CD4-positive, alpha-beta T cell (primary cell): ENCODE measurements at regions not wholly inside any gene's neighbourhood (a gene's known extent, or its start where the extent isn't known, plus 50 kb on each side); places are given as distances from the start of the nearest gene placed in this dataset.

Source experiments
- ATAC-seq: fragments of 200-7000 bp; cut with Tn5 transposase; one replicate; pipeline ENCODE4 v1.10.0; 2022; ENCODE audit warnings: mild to moderate bottlenecking; ENCODE audit not compliant: poor library complexity
- CTCF ChIA-PET: fragments of 350-600 bp; sonication (Branson Sonifier 250); formaldehyde crosslinking; loops from one replicate; lab custom pipeline; 2021; ENCODE audit warnings: antibody characterized with exemption, inconsistent platforms; lab: Charles Lee
- POLR2A ChIA-PET: fragments of 350-600 bp; sonication (Branson Sonifier 250); formaldehyde crosslinking; loops from one replicate; lab custom pipeline; 2021; ENCODE audit warnings: antibody characterized with exemption, inconsistent platforms; lab: Charles Lee
- DNase-seq, 14 experiments: peaks; one replicate each; pipeline ENCODE4 v3.0.0-alpha.2; 2013 to 2020; ENCODE audit warnings: mixed read lengths in 2 of 14
- H3K27ac ChIP-seq, 2 donors: one replicate each; pipeline versions ENCODE4 v1.5.1 to v1.7.0; 2013; ENCODE audit warnings: low read length in 2 of 2, low read depth in 1 of 2, mild to moderate bottlenecking in 1 of 2
- H3K27me3 ChIP-seq, 2 experiments: 1 replicate in 1 of 2; 2 replicates in 1 of 2; pipeline versions ENCODE4 v1.6.1 to v1.7.0; 2013; ENCODE audit warnings: low read length in 2 of 2, control low read depth in 1 of 2, mild to moderate bottlenecking in 1 of 2, moderate library complexity in 1 of 2; ENCODE audit not compliant: insufficient read depth in 2 of 2, control insufficient read depth in 1 of 2
- H3K36me3 ChIP-seq: one replicate; pipeline ENCODE4 v1.6.1; 2013; ENCODE audit warnings: low read length, control low read depth; ENCODE audit not compliant: insufficient read depth
- H3K4me1 ChIP-seq: one replicate; pipeline ENCODE4 v1.6.1; 2013; ENCODE audit warnings: low read length, control low read depth; ENCODE audit not compliant: insufficient read depth
- H3K4me3 ChIP-seq: one replicate; pipeline ENCODE4 v1.5.1; 2013; ENCODE audit warnings: mild to moderate bottlenecking, low read length, moderate library complexity
- H3K9me3 ChIP-seq, 2 experiments: 1 replicate in 1 of 2; 2 replicates in 1 of 2; pipeline versions ENCODE4 v1.6.1 to v1.7.0; 2013; ENCODE audit warnings: low read length in 2 of 2, mild to moderate bottlenecking in 2 of 2, control low read depth in 1 of 2, moderate library complexity in 1 of 2; ENCODE audit not compliant: control insufficient read depth in 1 of 2, insufficient read depth in 1 of 2
- H3K27ac Mint-ChIP-seq: one replicate; pipeline ENCODE4 v1.8.0; 2020; ENCODE audit warnings: mixed read lengths
- H3K27me3 Mint-ChIP-seq: one replicate; pipeline ENCODE4 v1.8.0; 2021; ENCODE audit warnings: mixed read lengths
- H3K36me3 Mint-ChIP-seq: one replicate; pipeline ENCODE4 v1.8.0; 2021; ENCODE audit warnings: low read depth, mixed read lengths
- H3K4me1 Mint-ChIP-seq: one replicate; pipeline ENCODE4 v1.8.0; 2021; ENCODE audit warnings: low read depth, mixed read lengths
- H3K4me3 Mint-ChIP-seq: one replicate; pipeline ENCODE4 v1.8.0; 2020; ENCODE audit warnings: mild to moderate bottlenecking, mixed read lengths
- H3K9me3 Mint-ChIP-seq: one replicate; pipeline ENCODE4 v1.8.0; 2020; ENCODE audit warnings: mixed read lengths
- CTCF ChIP-seq: fragments of 200-600 bp; IDR thresholded peaks from one replicate; pipeline ENCODE4 v1.8.0; 2022; ENCODE audit warnings: antibody characterized with exemption, mild to moderate bottlenecking
- intact Hi-C, 2 experiments: fragments of 100-400 bp; cut with DNase I in 1 of 2; cut with micrococcal nuclease in 1 of 2; formaldehyde crosslinking; loops; one replicate each; pipeline versions ENCODE4 v1.15.1 to v1.9.0; 2023 to 2025; cut with DNase I, micrococcal nuclease

GRCh38 chr7:133150760-133151159, 68.9 kb upstream of the CHCHD3 start:
- ATAC-seq (no peak), DNase-seq (no peak)
- Mint-ChIP-seq H3K36me3 (no peaks in the 10 kb centered on the region), H3K27me3 (peaks cover 27% of the 10 kb centered on the region), H3K9me3 (no peaks in the 10 kb centered on the region), H3K4me1 (no peaks in the 10 kb centered on the region), H3K4me3 (no peak overlapping the region), H3K27ac (no peak overlapping the region)
- Histone ChIP-seq H3K9me3 (no peaks in the 10 kb centered on the region), H3K27me3 (no peaks in the 10 kb centered on the region), H3K27ac (no peak overlapping the region), H3K36me3 (no peaks in the 10 kb centered on the region), H3K4me1 (no peaks in the 10 kb centered on the region), H3K4me3 (no peak overlapping the region)
- ChIA-PET POLR2A (no interaction called here), CTCF (no interaction called here)
- no peak for TF ChIP-seq CTCF
- intact Hi-C loops = no loop called here

GRCh38 chr7:133152875-133153274, 71.0 kb upstream of the CHCHD3 start:
- ATAC-seq (no peak), DNase-seq (no peak)
- Mint-ChIP-seq H3K27me3 (peaks cover 21% of the 10 kb centered on the region), H3K36me3 (no peaks in the 10 kb centered on the region), H3K4me3 (no peak overlapping the region), H3K27ac (no peak overlapping the region), H3K4me1 (no peaks in the 10 kb centered on the region), H3K9me3 (no peaks in the 10 kb centered on the region)
- CTCF ChIA-PET = no interaction called here
- Histone ChIP-seq H3K4me3 (no peak overlapping the region), H3K27me3 (no peaks in the 10 kb centered on the region), H3K36me3 (no peaks in the 10 kb centered on the region), H3K9me3 (no peaks in the 10 kb centered on the region), H3K4me1 (no peaks in the 10 kb centered on the region), H3K27ac (no peak overlapping the region)
- intact Hi-C loops = no loop called here
- TF ChIP-seq CTCF = no peak
- POLR2A ChIA-PET = no interaction called here

GRCh38 chr7:133155146-133155545, 73.3 kb upstream of the CHCHD3 start:
- Mint-ChIP-seq H3K36me3 (no peaks in the 10 kb centered on the region), H3K4me3 (no peak overlapping the region), H3K27me3 (peaks cover 2% of the 10 kb centered on the region), H3K9me3 (no peaks in the 10 kb centered on the region), H3K27ac (no peak overlapping the region), H3K4me1 (no peaks in the 10 kb centered on the region)
- Histone ChIP-seq H3K27ac (no peak overlapping the region), H3K4me1 (no peaks in the 10 kb centered on the region), H3K36me3 (no peaks in the 10 kb centered on the region), H3K9me3 (no peaks in the 10 kb centered on the region), H3K4me3 (no peak overlapping the region), H3K27me3 (no peaks in the 10 kb centered on the region)
- ATAC-seq = no peak
- POLR2A ChIA-PET = no interaction called here
- CTCF ChIA-PET = no interaction called here
- TF ChIP-seq CTCF = no peak
- DNase-seq = no peak
- intact Hi-C loops = no loop called here
